ENCODE measurements at regions not wholly inside any gene's neighbourhood (a gene's known extent, or its start where the extent isn't known, plus 50 kb on each side); places are given as distances from the start of the nearest gene placed in this dataset.

DNA sequence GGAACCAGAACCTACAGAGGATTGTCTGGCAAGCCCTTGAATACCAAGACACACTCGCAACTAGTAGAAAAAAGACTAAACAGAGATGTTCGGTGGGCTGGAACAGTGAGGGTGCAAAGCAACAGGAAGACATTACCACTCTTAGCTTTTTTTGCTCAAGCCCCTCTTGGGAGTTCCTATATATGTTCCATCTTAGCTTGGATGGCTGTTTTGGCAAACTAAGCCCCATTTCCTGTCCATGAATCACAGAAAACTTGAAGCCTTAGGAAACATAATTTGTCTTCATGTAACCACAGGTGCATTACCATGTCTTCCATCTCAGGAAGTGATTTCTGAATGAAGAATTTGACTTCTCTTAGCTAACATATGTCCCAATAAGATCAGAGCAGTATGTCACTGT lies 446.3 kb downstream of the OLFM4 start:
- FAIRE-seq (no peak), DNase-seq (ENCODE audit: low spot score) (no peak)

- DNase-seq (ENCODE audit: low spot score) (no peak), FAIRE-seq (no peak)
These were observed 462.1 kb downstream of the OLFM4 start for GRCh38 chr13:53490752-53491151.

GRCh38 chr13:53494406-53494805 lies 465.8 kb downstream of the OLFM4 start:
- DNase-seq (ENCODE audit: low spot score) (no peak), FAIRE-seq (no peak)

DNA sequence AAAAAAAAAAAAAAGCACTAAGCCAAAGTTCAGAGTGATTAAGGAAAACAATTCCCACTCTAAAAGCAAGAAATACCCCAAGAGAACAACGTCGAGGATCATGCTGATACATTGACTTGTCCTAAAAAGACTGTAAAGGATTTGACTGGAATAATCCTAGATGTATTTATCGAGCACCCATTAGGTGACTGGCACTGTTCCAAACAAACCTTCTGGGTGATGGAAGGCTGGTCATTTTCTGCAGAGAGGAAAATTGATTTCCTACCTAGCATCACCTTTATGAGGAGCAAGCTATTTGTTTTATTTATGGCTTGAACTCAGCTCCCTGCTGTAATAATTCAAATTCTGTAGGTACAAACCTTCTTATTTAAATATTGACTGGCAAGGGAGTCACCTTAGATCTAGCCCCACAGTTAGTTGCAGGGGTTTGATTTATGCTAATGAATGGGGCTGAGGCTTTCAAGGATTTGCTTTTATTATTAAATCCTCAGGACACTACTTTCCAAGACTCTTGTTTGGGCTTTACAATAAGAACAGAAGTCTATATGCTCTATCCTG lies 471.0 kb downstream of the OLFM4 start:
- DNase-seq (ENCODE audit: low spot score): no peak
- FAIRE-seq: no peak

DNA sequence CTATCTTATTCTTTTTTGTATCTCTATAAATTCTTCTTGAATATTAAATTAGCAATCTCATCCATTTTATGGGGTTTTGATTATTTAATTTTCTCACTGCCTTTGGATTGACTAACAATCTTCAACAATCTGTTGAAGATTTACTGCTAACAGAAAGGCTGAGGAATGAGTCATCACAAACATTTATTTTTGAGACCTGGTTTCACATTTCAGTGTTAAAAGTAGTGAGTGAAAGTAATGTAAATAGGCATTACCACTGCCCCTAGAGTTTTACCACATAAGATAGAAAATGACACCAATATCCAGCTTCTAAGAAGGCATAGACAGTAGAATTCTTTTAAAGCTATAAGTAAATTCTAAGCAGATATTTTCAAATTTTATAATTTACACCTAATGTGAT lies 472.8 kb downstream of the OLFM4 start:
- no peak for FAIRE-seq
- DNase-seq (ENCODE audit: low spot score): no peak

DNA sequence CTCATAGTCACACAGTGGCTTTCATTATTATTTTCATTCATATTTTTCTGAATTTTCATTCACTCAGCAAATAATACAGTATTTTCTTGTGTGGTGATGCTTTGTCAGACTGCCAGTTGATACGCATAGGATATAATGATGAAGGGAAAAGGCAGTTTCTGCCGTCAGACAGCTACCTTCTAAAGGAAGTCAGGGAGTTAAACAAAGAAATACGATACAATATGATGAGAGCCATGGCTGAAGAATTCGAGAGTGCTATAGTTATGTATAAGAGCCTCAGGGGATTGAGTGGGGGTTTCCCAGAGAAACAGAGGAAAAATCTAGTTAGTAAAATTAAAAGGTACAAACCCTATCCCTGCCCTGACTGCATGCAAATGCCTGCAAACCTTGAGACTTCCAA lies 479.1 kb downstream of the OLFM4 start:
- FAIRE-seq: no peak
- no peak for DNase-seq (ENCODE audit: low spot score)

- DNase-seq (ENCODE audit: low spot score): no peak
- FAIRE-seq: no peak
These were observed 484.0 kb downstream of the OLFM4 start for GRCh38 chr13:53512635-53513034.

GRCh38 chr13:53513226-53513625 lies 484.6 kb downstream of the OLFM4 start:
- DNase-seq (ENCODE audit: low spot score): no peak
- no peak for FAIRE-seq

DNA sequence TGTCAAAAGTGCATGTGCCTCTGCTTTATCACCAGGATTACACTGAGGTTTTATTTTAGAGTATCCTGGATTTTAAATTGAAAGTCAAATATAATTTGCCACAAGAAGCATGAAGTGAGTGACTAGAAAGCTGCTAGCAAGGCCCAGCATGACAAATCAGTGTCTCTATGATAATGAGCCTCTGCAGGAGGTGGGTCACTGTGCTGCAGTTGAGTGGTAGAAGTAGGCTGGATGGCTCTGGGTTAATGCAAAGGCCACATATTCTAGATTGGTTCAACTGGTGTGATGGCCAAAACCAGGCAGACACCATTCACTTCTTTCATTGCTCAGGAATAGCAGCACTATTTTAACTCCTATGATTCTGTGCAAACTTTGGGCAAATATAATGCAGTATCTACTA lies 491.5 kb downstream of the OLFM4 start:
- FAIRE-seq: no peak
- DNase-seq (ENCODE audit: low spot score): no peak

- FAIRE-seq: no peak
These were observed 493.4 kb downstream of the OLFM4 start for GRCh38 chr13:53522034-53522433.

GRCh38 chr13:53537586-53537985 lies 509.0 kb downstream of the OLFM4 start:
- DNase-seq (ENCODE audit: low spot score) (no peak), FAIRE-seq (no peak)

More at GRCh38 chr13:53522034-53522433, 493.4 kb downstream of the OLFM4 start:
- DNase-seq (ENCODE audit: low spot score): no peak

- no peak for FAIRE-seq
- DNase-seq (ENCODE audit: low spot score): no peak
These were observed 516.8 kb downstream of the OLFM4 start for GRCh38 chr13:53545340-53545941.

DNA sequence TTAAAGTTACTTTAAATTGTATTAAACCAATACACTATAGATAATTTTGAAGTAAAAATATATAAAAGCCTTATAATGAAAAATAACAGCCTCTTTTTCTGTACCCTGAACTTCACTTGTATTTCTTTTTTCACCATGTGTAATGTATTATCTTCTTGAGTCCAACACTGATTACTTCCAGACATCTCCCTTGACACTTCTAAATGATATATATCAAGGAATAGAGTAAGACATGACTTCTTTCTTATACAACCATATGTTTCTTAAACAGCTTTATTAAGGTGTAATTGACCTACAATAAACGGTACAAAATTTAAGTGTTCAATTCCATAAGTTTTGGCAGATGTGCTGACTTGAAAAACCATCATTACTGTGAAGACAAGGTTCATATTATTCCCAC lies 531.9 kb downstream of the OLFM4 start:
- no peak for FAIRE-seq
- DNase-seq (ENCODE audit: low spot score): no peak

DNA sequence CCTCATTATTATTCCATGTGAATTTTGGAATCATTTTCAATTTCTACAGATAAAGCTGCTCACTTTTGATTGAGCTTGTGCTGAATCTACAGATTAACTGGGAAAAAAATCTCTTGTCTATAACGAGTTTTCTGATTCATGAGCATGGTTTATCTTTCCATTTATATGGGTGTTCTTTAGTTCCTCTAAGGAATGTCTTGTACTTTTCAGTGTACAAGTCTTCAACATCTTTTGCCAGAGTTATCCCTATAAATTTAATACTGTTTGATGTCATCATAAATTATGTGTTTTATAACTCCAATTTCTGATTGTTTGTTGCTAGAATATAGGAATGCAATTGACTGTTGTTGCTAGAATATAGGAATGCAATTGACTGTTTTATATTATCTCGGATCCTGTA lies 533.8 kb downstream of the OLFM4 start:
- DNase-seq (ENCODE audit: low spot score) (no peak), FAIRE-seq (no peak)

GRCh38 chr13:53568491-53568890 lies 539.9 kb downstream of the OLFM4 start:
- DNase-seq (ENCODE audit: low spot score): no peak
- FAIRE-seq: no peak

DNA sequence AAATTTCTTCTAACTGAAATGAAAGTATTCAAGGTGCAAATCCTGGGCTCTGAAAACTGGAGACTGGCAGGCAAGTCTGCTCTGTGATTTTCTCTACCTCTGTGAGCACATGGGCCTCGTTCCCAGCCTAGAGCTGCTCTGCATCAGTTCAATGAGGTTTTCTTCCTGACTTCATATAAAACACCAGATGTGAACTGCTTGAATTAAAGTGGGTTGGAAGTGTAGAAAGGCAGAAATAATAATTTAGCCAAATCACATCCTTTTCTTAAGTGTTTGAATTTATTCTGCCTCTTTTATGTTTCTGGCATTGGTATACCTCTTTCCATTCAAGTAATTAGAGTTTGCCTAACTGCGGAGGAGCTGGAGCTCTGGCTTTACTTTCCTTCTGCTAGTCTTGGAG lies 540.8 kb downstream of the OLFM4 start:
- no peak for FAIRE-seq
- no peak for DNase-seq (ENCODE audit: low spot score)

DNA sequence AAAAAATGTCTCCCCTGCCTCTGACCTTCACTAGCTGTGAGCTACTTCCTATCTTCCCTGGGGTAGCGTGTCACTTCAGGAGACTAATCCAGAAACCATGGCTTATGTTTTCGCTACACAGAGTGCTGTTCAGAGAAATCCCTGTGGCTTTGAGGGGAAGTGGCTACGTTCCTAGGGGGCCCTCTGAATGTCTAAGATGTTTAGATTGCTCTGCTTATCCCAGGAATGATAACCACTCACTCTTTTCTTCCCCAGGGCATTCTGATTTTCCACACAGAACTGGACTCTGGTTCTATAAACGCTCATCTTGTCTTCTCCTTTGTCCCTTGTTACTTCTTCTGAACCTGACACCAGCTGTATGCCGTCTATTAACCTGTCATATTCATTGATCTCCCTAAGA lies 572.5 kb downstream of the OLFM4 start:
- FAIRE-seq (no peak), DNase-seq (ENCODE audit: low spot score) (no peak)

- FAIRE-seq: no peak
These were observed 576.7 kb downstream of the OLFM4 start for GRCh38 chr13:53605326-53605725.

DNA sequence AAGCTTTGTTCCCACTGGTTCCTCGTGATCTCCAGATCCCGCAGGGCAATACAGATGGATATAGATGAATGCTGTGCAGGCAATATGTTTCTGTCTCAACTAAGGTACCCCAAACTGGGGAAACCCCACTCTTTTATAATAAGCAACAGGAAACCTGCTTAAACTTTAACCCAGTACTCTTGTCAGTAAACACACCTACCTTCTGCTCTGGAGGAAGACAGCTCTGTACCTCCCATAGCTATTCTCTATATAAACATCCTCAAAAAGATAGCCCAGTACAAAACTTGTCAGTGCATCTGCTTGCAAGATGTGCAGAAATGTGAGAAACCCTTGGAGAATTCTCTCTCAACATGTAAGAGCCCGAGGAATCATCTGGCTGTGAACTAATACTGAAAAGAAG lies 583.6 kb downstream of the OLFM4 start:
- no peak for FAIRE-seq
- no peak for DNase-seq (ENCODE audit: low spot score)

More at GRCh38 chr13:53605326-53605725, 576.7 kb downstream of the OLFM4 start:
- DNase-seq (ENCODE audit: low spot score): no peak

DNA sequence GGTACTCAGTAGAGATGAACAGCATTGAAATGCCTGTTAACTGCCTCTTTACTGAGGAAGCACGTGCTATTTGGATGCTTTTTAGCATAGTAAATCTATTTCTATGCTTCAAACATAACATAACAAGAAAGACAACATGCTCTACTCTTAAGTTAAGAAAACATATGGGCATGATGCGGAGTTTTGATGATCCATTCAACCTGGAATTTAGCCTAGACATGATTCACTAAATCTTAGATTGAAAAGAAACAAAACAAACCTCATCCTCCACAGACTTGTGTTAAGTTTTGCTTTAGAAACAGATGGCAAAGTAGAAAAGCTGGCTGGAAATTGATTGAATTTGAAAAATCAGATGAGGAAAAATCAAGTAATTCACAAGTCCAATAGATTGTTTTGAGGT lies 593.8 kb downstream of the OLFM4 start:
- FAIRE-seq: no peak
- no peak for DNase-seq (ENCODE audit: low spot score)

GRCh38 chr13:53623146-53623545 lies 594.5 kb downstream of the OLFM4 start:
- no peak for DNase-seq (ENCODE audit: low spot score)
- FAIRE-seq: no peak

DNA sequence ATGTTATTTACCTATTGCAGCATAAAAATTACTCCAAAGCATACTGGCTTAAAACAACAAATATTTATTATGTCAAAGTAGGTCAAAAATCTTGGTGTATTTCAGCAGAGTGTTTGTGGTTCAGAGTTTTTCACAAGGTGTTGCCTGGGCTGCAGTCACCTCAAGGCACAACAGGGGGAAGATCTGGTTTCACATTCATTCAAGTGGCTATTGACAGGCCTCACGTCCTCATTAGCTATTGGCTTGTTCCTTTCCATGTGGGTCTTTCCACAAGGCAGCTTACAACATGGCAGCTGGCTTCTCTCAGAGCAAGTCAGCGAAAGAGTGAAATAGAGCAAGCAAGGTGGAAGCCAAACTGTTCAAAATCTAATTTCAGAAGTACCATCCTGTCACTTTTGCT lies 602.9 kb downstream of the OLFM4 start:
- DNase-seq (ENCODE audit: low spot score) (no peak), FAIRE-seq (no peak)

- FAIRE-seq (no peak), DNase-seq (ENCODE audit: low spot score) (no peak)
These were observed 609.4 kb downstream of the OLFM4 start for GRCh38 chr13:53638040-53638439.

GRCh38 chr13:53642306-53642705 lies 613.7 kb downstream of the OLFM4 start:
- no peak for FAIRE-seq
- no peak for DNase-seq (ENCODE audit: low spot score)
